GM06990 (cell line): ENCODE measurements at regions not wholly inside any gene's neighbourhood (a gene's known extent, or its start where the extent isn't known, plus 50 kb on each side); places are given as distances from the start of the nearest gene placed in this dataset.

Experiments
- DNase-seq: peaks from one replicate; pipeline ENCODE4 v3.0.0-alpha.2; 2011; ENCODE audit not compliant: insufficient read length; ENCODE audit errors: extremely low read depth
- H3K27me3 ChIP-seq: replicated peaks from 2 replicates; pipeline ENCODE4 v1.6.0; 2011; ENCODE audit warnings: low read length; ENCODE audit not compliant: control insufficient read depth, insufficient read depth
- H3K36me3 ChIP-seq: 2 replicates; pipeline ENCODE4 v1.5.1; 2011; ENCODE audit warnings: low read length; ENCODE audit not compliant: control insufficient read depth, insufficient read depth
- H3K4me3 ChIP-seq: replicated peaks from 2 replicates; pipeline ENCODE4 v1.5.1; 2011; ENCODE audit warnings: low read depth, mild to moderate bottlenecking, control low read depth, low read length
- CTCF ChIP-seq: IDR thresholded peaks from 2 replicates; pipeline ENCODE4 v1.5.1; 2011; ENCODE audit warnings: low read length, control low read depth, mild to moderate bottlenecking, inconsistent platforms; ENCODE audit not compliant: insufficient read depth, poor library complexity, severe bottlenecking

- no peak for TF ChIP-seq CTCF
- Histone ChIP-seq H3K4me3 (no peak overlapping the region), H3K27me3 (no peaks in the 10 kb centered on the region), H3K36me3 (no peaks in the 10 kb centered on the region)
- DNase-seq, result no peak
Measured at GRCh38 chr20:51910321-51911050, 108.2 kb upstream of the SALL4 start.

GRCh38 chr20:51906679-51907078 is 104.4 kb upstream of the SALL4 start:
- no peak for TF ChIP-seq CTCF
- H3K4me3 ChIP-seq, result no peak overlapping the region
- DNase-seq, result no peak
- H3K27me3 ChIP-seq, result no peaks in the 10 kb centered on the region
- H3K36me3 ChIP-seq, result no peaks in the 10 kb centered on the region

GRCh38 chr20:51906049-51906448 is 103.7 kb upstream of the SALL4 start:
- no peaks in the 10 kb centered on the region for H3K36me3 ChIP-seq
- H3K27me3 ChIP-seq, result no peaks in the 10 kb centered on the region
- no peak for DNase-seq
- no peak overlapping the region for H3K4me3 ChIP-seq
- TF ChIP-seq CTCF, result no peak

GRCh38 chr20:51902933-51903332 is 100.6 kb upstream of the SALL4 start:
- Histone ChIP-seq H3K27me3 (no peaks in the 10 kb centered on the region), H3K4me3 (no peak overlapping the region), H3K36me3 (no peaks in the 10 kb centered on the region)
- no peak for DNase-seq
- no peak for TF ChIP-seq CTCF

- Histone ChIP-seq H3K27me3 (no peaks in the 10 kb centered on the region), H3K4me3 (no peak overlapping the region), H3K36me3 (no peaks in the 10 kb centered on the region)
- no peak for DNase-seq
- no peak for TF ChIP-seq CTCF
Measured at GRCh38 chr20:51900443-51900842, 98.1 kb upstream of the SALL4 start.

GRCh38 chr20:51899674-51900073 is 97.4 kb upstream of the SALL4 start:
- no peak overlapping the region for H3K4me3 ChIP-seq
- H3K36me3 ChIP-seq, result no peaks in the 10 kb centered on the region
- no peak for DNase-seq
- TF ChIP-seq CTCF, result no peak
- no peaks in the 10 kb centered on the region for H3K27me3 ChIP-seq
